Astrocyte (in vitro differentiated cells and primary cell): ENCODE measurements at regions not wholly inside any gene's neighbourhood (a gene's known extent, or its start where the extent isn't known, plus 50 kb on each side); places are given as distances from the start of the nearest gene placed in this dataset.

Source experiments
- DNase-seq: peaks from one replicate; pipeline ENCODE4 v3.0.0-alpha.2; 2010; ENCODE audit warnings: low read depth
- FAIRE-seq: peaks from 2 replicates; lab custom pipeline; 2011; peaks lifted over from hg19 to GRCh38; lab: Jason Lieb, UNC
- H2AFZ ChIP-seq: 2 replicates; pipeline ENCODE4 v1.6.0; 2012; ENCODE audit warnings: low read depth, low read length, inconsistent platforms
- H3K27ac ChIP-seq: 2 replicates; pipeline ENCODE4 v1.5.1; 2011; ENCODE audit warnings: low read depth, low read length, inconsistent platforms
- H3K27me3 ChIP-seq: 2 replicates; pipeline ENCODE4 v1.6.0; 2011; ENCODE audit warnings: low read length, inconsistent platforms; ENCODE audit not compliant: insufficient read depth
- H3K36me3 ChIP-seq: 2 replicates; pipeline ENCODE4 v1.5.1; 2011; ENCODE audit warnings: low read length, inconsistent platforms; ENCODE audit not compliant: insufficient read depth
- H3K4me1 ChIP-seq: 2 replicates; pipeline ENCODE4 v1.5.1; 2011; ENCODE audit warnings: low read length, inconsistent platforms; ENCODE audit not compliant: insufficient read depth
- H3K4me2 ChIP-seq: 2 replicates; pipeline ENCODE4 v1.6.0; 2012; ENCODE audit warnings: low read length, inconsistent platforms
- H3K4me3 ChIP-seq: 2 replicates; pipeline ENCODE4 v1.5.1; 2011; ENCODE audit warnings: low read depth, mild to moderate bottlenecking, low read length, inconsistent platforms; ENCODE audit not compliant: insufficient read depth
- H3K79me2 ChIP-seq: 2 replicates; pipeline ENCODE4 v1.6.0; 2012; ENCODE audit warnings: mild to moderate bottlenecking, low read length, inconsistent platforms; ENCODE audit not compliant: insufficient read depth
- H3K9ac ChIP-seq: 2 replicates; pipeline ENCODE4 v1.6.0; 2012; ENCODE audit warnings: mild to moderate bottlenecking, low read length, inconsistent platforms
- H3K9me3 ChIP-seq: 2 replicates; pipeline ENCODE4 v1.5.1; 2012; ENCODE audit warnings: low read depth, mild to moderate bottlenecking, low read length, inconsistent platforms; ENCODE audit not compliant: insufficient read depth
- H4K20me1 ChIP-seq: 2 replicates; pipeline ENCODE4 v1.6.0; 2012; ENCODE audit warnings: low read length, inconsistent platforms; ENCODE audit not compliant: insufficient read depth
- H3K27ac Mint-ChIP-seq: one replicate; pipeline ENCODE4 v1.8.0; 2021; ENCODE audit warnings: mild to moderate bottlenecking, mixed read lengths; ENCODE audit not compliant: unreplicated experiment
- H3K27me3 Mint-ChIP-seq: one replicate; pipeline ENCODE4 v1.8.0; 2021; ENCODE audit warnings: low read depth, mixed read lengths; ENCODE audit not compliant: unreplicated experiment
- H3K36me3 Mint-ChIP-seq: one replicate; pipeline ENCODE4 v1.8.0; 2021; ENCODE audit warnings: low read depth, mixed read lengths; ENCODE audit not compliant: unreplicated experiment
- H3K4me1 Mint-ChIP-seq: one replicate; pipeline ENCODE4 v1.8.0; 2021; ENCODE audit warnings: low read depth, mixed read lengths; ENCODE audit not compliant: unreplicated experiment
- H3K4me3 Mint-ChIP-seq: one replicate; pipeline ENCODE4 v1.8.0; 2021; ENCODE audit warnings: mild to moderate bottlenecking, moderate library complexity, mixed read lengths; ENCODE audit not compliant: unreplicated experiment
- H3K9me3 Mint-ChIP-seq: one replicate; pipeline ENCODE4 v1.8.0; 2021; ENCODE audit warnings: mild to moderate bottlenecking, mixed read lengths; ENCODE audit not compliant: unreplicated experiment
- EZH2 ChIP-seq: IDR thresholded peaks from 2 replicates; pipeline ENCODE4 v1.6.1; 2012; ENCODE audit warnings: mild to moderate bottlenecking, low read length, inconsistent platforms; ENCODE audit not compliant: insufficient read depth
- TF ChIP-seq, protein P1 (sequence below): IDR thresholded peaks from 2 replicates; pipeline ENCODE4 v1.5.1; 2011; ENCODE audit warnings: low read depth, mild to moderate bottlenecking, inconsistent platforms, low read length, moderate library complexity; ENCODE audit not compliant: insufficient read depth

DNA sequence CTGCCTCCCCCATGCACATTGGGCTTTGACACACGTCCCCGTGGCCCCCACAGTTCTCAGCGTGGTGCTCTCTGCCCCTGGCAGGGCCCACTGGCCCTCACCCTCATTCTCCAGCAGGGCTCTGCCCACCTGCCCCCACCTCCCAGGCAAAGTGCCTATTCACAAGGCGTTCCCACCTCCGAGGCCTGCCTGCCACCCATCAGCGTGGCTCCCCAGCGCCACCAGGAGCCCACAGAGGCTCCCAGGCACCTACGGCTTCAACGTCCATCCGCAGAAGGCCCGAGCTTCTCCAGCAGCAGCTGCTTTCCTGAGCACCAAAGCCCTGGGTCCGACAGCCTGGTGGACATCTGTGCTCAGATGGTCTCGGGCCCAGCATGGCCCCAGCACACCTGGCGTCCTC lies 211.8 kb upstream of the PPP2R2D start:
- Histone ChIP-seq H4K20me1 (no peaks in the 10 kb centered on the region), H3K4me1 (no peaks in the 10 kb centered on the region), H2AFZ (no peak overlapping the region), H3K27me3 (no peaks in the 10 kb centered on the region), H3K4me3 (no peak overlapping the region), H3K79me2 (no peaks in the 10 kb centered on the region), H3K4me2 (no peak overlapping the region), H3K36me3 (no peaks in the 10 kb centered on the region), H3K9me3 (peaks cover 22% of the 10 kb centered on the region), H3K9ac (no peak overlapping the region), H3K27ac (no peak overlapping the region)
- DNase-seq, result no peak
- no peaks in the 10 kb centered on the region for H3K36me3 Mint-ChIP-seq
- peaks cover 35% of the 10 kb centered on the region for H3K27me3 Mint-ChIP-seq
- H3K4me3 Mint-ChIP-seq, result no peak overlapping the region
- peaks cover 3% of the 10 kb centered on the region for H3K9me3 Mint-ChIP-seq
- no peak for FAIRE-seq
- H3K4me1 Mint-ChIP-seq, result no peaks in the 10 kb centered on the region
- H3K27ac Mint-ChIP-seq, result no peak overlapping the region
- no peak for TF ChIP-seq EZH2
- TF ChIP-seq, protein P1, sequence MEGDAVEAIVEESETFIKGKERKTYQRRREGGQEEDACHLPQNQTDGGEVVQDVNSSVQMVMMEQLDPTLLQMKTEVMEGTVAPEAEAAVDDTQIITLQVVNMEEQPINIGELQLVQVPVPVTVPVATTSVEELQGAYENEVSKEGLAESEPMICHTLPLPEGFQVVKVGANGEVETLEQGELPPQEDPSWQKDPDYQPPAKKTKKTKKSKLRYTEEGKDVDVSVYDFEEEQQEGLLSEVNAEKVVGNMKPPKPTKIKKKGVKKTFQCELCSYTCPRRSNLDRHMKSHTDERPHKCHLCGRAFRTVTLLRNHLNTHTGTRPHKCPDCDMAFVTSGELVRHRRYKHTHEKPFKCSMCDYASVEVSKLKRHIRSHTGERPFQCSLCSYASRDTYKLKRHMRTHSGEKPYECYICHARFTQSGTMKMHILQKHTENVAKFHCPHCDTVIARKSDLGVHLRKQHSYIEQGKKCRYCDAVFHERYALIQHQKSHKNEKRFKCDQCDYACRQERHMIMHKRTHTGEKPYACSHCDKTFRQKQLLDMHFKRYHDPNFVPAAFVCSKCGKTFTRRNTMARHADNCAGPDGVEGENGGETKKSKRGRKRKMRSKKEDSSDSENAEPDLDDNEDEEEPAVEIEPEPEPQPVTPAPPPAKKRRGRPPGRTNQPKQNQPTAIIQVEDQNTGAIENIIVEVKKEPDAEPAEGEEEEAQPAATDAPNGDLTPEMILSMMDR, result no peak

- no peak overlapping the region for H2AFZ ChIP-seq
- H3K9ac ChIP-seq, result no peak overlapping the region
- Mint-ChIP-seq H3K4me3 (no peak overlapping the region), H3K27ac (no peak overlapping the region), H3K27me3 (peaks cover 37% of the 10 kb centered on the region), H3K36me3 (no peaks in the 10 kb centered on the region), H3K4me1 (no peaks in the 10 kb centered on the region), H3K9me3 (peaks cover 3% of the 10 kb centered on the region)
- no peak for TF ChIP-seq EZH2
- TF ChIP-seq, protein P1, result no peak
- no peaks in the 10 kb centered on the region for H3K36me3 ChIP-seq
- H3K4me1 ChIP-seq, result no peaks in the 10 kb centered on the region
- no peak overlapping the region for H3K4me3 ChIP-seq
- H4K20me1 ChIP-seq, result no peaks in the 10 kb centered on the region
- DNase-seq (no peak), FAIRE-seq (no peak)
- no peaks in the 10 kb centered on the region for H3K79me2 ChIP-seq
- H3K9me3 ChIP-seq, result peaks cover 22% of the 10 kb centered on the region
- H3K4me2 ChIP-seq, result no peak overlapping the region
- no peak overlapping the region for H3K27ac ChIP-seq
- H3K27me3 ChIP-seq, result no peaks in the 10 kb centered on the region
Measured at GRCh38 chr10:131689486-131689885, 211.3 kb upstream of the PPP2R2D start.

DNA sequence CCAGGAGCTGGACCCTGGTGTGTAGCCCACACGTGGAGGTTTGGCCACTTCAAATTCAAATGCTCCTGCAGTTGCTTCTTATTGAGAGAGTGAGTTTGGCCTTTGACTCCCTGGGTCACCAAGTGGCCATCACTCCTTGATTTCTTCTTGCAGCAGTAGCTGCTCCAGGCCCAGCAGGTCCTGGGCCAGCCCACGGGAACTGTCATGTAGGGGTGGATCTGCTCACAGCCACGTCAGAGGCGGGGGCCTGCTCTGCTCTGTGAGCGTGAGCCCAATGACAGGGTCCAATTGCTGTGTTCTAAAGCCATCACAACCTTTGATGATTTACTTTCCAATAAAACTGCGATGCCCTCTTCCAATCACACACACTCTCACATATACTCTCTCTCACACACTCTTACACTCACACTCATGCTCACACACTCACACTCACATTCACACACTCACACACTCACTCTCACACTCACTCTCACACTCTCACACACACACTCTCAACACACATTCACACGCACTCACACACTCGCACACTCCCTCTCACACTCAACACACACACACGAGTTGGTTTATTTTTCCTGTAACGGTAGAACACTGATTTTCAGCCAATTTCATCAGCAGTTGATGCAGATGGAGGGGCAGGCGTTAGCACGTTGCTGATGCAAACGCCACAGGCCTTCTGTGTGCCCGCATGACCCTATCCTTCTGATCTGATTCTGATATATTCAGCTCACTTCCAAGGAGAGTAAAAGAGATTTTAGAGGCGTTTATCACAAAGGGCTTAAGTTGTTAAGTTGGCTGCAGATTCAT lies 210.7 kb upstream of the PPP2R2D start:
- DNase-seq, result no peak
- H3K9ac ChIP-seq, result no peak overlapping the region
- Mint-ChIP-seq H3K4me3 (no peak overlapping the region), H3K4me1 (no peaks in the 10 kb centered on the region), H3K9me3 (peaks cover 3% of the 10 kb centered on the region), H3K27me3 (peaks cover 40% of the 10 kb centered on the region), H3K27ac (no peak overlapping the region), H3K36me3 (no peaks in the 10 kb centered on the region)
- H3K4me1 ChIP-seq, result no peaks in the 10 kb centered on the region
- TF ChIP-seq, protein P1, result no peak
- no peak for TF ChIP-seq EZH2
- peaks cover 26% of the 10 kb centered on the region for H3K9me3 ChIP-seq
- H3K27me3 ChIP-seq, result no peaks in the 10 kb centered on the region
- FAIRE-seq, result no peak
- no peaks in the 10 kb centered on the region for H3K36me3 ChIP-seq
- no peak overlapping the region for H3K4me3 ChIP-seq
- H3K79me2 ChIP-seq, result no peaks in the 10 kb centered on the region
- no peak overlapping the region for H3K4me2 ChIP-seq
- H3K27ac ChIP-seq, result no peak overlapping the region
- no peak overlapping the region for H2AFZ ChIP-seq
- no peaks in the 10 kb centered on the region for H4K20me1 ChIP-seq
